Uterus (tissue), 3 donors: ENCODE measurements at regions not wholly inside any gene's neighbourhood (a gene's known extent, or its start where the extent isn't known, plus 50 kb on each side); places are given as distances from the start of the nearest gene placed in this dataset.
"Not testable (repeated sequence)": the region's sequence is repeated elsewhere in the genome, so short reads cannot be mapped to it uniquely, and the experiment has no call there.

Experiments used
- DNase-seq, 2 donors: peaks; one replicate each; pipeline ENCODE4 v3.0.0-alpha.2; 2019 to 2020
- H3K27ac ChIP-seq, 2 donors: fragments of 200-600 bp; sonication (generic); 1 replicate in 1 of 2; 2 replicates in 1 of 2; pipeline ENCODE4 v1.5.1; 2016 to 2018
- H3K27me3 ChIP-seq, 2 donors: fragments of 200-600 bp; sonication (generic); one replicate each; pipeline ENCODE4 v1.5.1; 2018 to 2019; ENCODE audit warnings: control low read depth in 1 of 2
- H3K36me3 ChIP-seq, 2 donors: fragments of 200-600 bp; sonication (generic); one replicate each; pipeline ENCODE4 v1.5.1; 2019; ENCODE audit warnings: control low read depth in 1 of 2
- H3K4me1 ChIP-seq, 2 donors: fragments of 200-600 bp; sonication (generic); one replicate each; pipeline ENCODE4 v1.5.1; 2018 to 2019; ENCODE audit warnings: control low read depth in 1 of 2
- H3K4me3 ChIP-seq, 2 donors: fragments of 200-600 bp; sonication (generic); 1 replicate in 1 of 2; 2 replicates in 1 of 2; pipeline ENCODE4 v1.5.1; 2018 to 2019; ENCODE audit warnings: mild to moderate bottlenecking in 1 of 2
- H3K9me3 ChIP-seq, 2 donors: fragments of 200-600 bp; sonication (generic); one replicate each; pipeline ENCODE4 v1.5.1; 2019; ENCODE audit warnings: control low read depth in 1 of 2
- POLR2A ChIP-seq, 2 donors: fragments of 450-650 bp; IDR thresholded peaks; one replicate each; pipeline ENCODE4 v1.6.1; 2016; ENCODE audit warnings: antibody characterized with exemption in 2 of 2, mild to moderate bottlenecking in 1 of 2, moderate library complexity in 1 of 2
- intact Hi-C: fragments of 100-400 bp; cut with DNase I; formaldehyde crosslinking; loops from one replicate; pipeline ENCODE4 v1.15.1; 2023; ENCODE audit warnings: low total_unique reads
- TF ChIP-seq, protein P1 (sequence below), 4 experiments: fragments of 200-600 bp in 2 of 4; fragments of 450-650 bp in 2 of 4; sonication (generic) in 2 of 4; IDR thresholded peaks; one replicate each; pipeline ENCODE4 v1.5.1; 2016 to 2019; ENCODE audit warnings: antibody characterized with exemption in 4 of 4, mild to moderate bottlenecking in 2 of 4, moderate library complexity in 1 of 4
- donor health status: DM: yes; HTN: yes; CAD: no.

DNA sequence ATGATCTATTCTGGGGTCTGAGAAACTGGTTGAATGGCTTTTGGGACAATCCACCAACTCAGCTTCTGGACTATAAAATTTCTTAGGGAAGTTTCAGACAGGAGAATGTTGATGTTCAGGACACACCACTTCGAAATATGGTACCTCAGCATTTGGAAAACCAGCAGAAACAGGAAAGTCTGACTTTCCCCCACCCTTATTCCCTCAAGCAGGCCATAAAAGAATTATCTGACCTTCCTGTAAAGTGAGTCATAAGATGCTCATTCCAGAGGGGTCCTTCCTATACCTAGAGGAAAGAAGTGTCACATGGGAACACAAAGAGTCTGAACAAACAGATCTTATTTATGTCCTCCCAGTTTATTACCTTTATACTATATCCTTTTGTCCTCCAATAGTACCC lies 415.0 kb downstream of the CPS1 start:
- TF ChIP-seq POLR2A (IDR thresholded peaks at IDR 0.05): no peak
- TF ChIP-seq, protein P1, sequence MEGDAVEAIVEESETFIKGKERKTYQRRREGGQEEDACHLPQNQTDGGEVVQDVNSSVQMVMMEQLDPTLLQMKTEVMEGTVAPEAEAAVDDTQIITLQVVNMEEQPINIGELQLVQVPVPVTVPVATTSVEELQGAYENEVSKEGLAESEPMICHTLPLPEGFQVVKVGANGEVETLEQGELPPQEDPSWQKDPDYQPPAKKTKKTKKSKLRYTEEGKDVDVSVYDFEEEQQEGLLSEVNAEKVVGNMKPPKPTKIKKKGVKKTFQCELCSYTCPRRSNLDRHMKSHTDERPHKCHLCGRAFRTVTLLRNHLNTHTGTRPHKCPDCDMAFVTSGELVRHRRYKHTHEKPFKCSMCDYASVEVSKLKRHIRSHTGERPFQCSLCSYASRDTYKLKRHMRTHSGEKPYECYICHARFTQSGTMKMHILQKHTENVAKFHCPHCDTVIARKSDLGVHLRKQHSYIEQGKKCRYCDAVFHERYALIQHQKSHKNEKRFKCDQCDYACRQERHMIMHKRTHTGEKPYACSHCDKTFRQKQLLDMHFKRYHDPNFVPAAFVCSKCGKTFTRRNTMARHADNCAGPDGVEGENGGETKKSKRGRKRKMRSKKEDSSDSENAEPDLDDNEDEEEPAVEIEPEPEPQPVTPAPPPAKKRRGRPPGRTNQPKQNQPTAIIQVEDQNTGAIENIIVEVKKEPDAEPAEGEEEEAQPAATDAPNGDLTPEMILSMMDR (IDR thresholded peaks at IDR 0.05): no peak
- no peak overlapping the region for H3K27ac ChIP-seq
- no peak overlapping the region for H3K4me3 ChIP-seq
- H3K4me1 ChIP-seq: no peaks in the 10 kb centered on the region
- no peaks in the 10 kb centered on the region for H3K27me3 ChIP-seq
- intact Hi-C loops: no loop called here
- peaks cover 0 to 6% of the 10 kb centered on the region in 2 donors for H3K36me3 ChIP-seq
- H3K9me3 ChIP-seq: no peaks in the 10 kb centered on the region
- no peak for DNase-seq

DNA sequence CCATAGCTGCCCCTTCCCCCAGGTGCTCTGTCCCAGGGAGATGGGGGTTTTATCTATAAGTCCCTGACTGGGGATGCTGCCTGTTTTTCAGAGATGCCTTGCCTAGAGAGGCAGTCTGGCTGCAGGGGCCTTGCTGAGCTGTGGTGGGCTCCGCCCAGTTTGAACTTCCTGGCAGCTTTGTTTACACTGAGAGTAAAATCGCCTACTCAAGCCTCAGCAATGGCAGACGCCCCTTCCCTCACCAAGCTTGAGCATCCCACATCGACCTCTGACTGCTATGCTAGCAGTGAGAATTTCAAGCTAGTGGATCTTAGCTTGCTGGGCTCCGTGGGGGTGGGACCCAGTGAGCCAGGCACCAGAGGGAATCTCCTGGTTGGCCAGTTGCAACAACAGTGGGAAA lies 430.4 kb downstream of the CPS1 start:
- H3K36me3 ChIP-seq, H3K9me3 ChIP-seq, H3K27ac ChIP-seq, H3K4me1 ChIP-seq, DNase-seq, intact Hi-C loops, H3K27me3 ChIP-seq, H3K4me3 ChIP-seq: not testable (repeated sequence)

DNA sequence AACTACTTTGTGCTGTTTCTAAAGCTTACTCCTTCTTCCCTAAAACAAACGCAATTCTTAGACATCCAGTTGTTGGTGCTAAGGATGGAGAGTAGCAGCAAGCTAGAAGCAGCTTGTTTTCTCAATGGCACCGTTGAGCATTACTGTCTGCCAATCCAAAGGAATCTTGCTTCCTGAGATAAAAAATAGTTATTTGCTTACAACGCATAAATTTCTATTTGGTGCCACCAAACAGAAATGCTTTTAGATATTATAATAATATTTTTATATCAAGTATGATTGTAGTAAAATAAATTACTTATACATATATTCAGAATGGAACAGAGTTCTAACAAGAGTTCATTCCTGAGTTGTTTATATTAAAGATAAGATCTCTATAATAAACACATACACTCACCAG lies 434.7 kb downstream of the CPS1 start:
- Histone ChIP-seq H3K27me3 (no peaks in the 10 kb centered on the region), H3K4me1 (no peaks in the 10 kb centered on the region), H3K27ac (no peak overlapping the region), H3K4me3 (no peak overlapping the region), H3K9me3 (no peaks in the 10 kb centered on the region), H3K36me3 (no peaks in the 10 kb centered on the region)
- intact Hi-C loops: no loop called here
- TF ChIP-seq, protein P1 (IDR thresholded peaks at IDR 0.05): no peak
- TF ChIP-seq POLR2A (IDR thresholded peaks at IDR 0.05): no peak
- no peak for DNase-seq

DNA sequence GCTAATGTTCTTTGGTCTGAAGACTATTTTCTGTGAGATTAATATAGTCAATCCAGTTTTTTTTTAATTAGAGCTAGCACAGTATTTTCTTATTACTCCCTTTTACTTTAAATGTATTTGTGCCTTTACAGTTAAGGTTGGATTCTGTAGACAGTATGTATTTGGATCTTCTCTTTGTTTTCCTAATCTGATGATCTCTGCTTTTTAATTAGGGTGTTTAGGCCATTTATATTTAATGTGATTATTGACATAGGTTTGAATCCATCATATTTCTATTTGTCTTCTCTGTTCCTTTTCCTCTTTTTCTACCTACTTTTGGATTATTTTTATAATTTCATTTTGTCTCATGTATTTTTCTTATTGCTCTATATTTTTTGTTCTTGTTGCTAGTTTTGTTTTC lies 437.7 kb downstream of the CPS1 start:
- Histone ChIP-seq H3K4me1 (no peaks in the 10 kb centered on the region), H3K27me3 (no peaks in the 10 kb centered on the region), H3K9me3 (no peaks in the 10 kb centered on the region), H3K27ac (no peak overlapping the region), H3K36me3 (no peaks in the 10 kb centered on the region), H3K4me3 (no peak overlapping the region)
- no peak for DNase-seq
- no peak for TF ChIP-seq POLR2A (IDR thresholded peaks at IDR 0.05)
- intact Hi-C loops: no loop called here

DNA sequence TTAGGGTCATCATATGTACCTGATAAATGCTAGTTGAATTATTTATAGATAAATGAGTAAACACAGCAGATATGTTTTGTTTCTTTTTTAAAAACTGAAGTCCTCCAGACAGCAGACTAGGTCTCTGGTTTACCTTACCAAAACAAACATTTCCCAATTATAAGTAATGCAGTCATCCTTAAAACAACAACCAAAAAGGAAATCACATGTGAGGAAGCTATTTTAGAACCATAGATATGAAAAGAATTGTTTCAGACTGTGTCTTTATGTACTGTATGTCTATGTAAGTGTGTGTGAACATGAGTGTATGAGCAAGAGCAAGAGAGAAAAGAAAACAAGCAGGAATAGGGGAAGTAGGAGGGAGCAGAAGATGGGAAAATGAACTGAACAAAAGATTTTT lies 441.0 kb downstream of the CPS1 start:
- DNase-seq: no peak
- Histone ChIP-seq H3K4me1 (no peaks in the 10 kb centered on the region), H3K36me3 (no peaks in the 10 kb centered on the region), H3K9me3 (no peaks in the 10 kb centered on the region), H3K27me3 (no peaks in the 10 kb centered on the region), H3K4me3 (no peak overlapping the region), H3K27ac (no peak overlapping the region)
- intact Hi-C loops: no loop called here
- TF ChIP-seq POLR2A (IDR thresholded peaks at IDR 0.05): no peak
- TF ChIP-seq, protein P1 (IDR thresholded peaks at IDR 0.05): no peak

DNA sequence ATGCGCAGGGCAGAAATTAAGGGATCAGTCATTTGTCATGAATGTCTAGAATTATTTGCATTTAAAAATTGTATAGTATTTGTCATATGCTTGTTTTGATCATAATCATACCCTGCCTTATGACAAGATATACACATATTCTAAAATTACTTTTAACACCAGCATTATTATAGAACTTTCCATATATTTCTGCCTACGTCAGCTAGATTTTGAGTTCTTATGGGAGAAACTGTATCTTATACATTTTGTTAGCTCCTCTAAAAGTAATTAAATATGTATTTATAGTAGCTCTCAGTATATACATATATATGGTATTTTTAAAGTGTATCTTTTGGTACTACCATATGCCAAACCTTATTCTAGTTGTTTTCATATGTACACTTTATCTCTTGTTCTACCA lies 441.9 kb downstream of the CPS1 start:
- intact Hi-C loops: no loop called here
- TF ChIP-seq, protein P1 (IDR thresholded peaks at IDR 0.05): no peak
- no peak for TF ChIP-seq POLR2A (IDR thresholded peaks at IDR 0.05)
- H3K27me3 ChIP-seq: no peaks in the 10 kb centered on the region
- no peak overlapping the region for H3K27ac ChIP-seq
- no peak for DNase-seq
- H3K4me3 ChIP-seq: no peak overlapping the region
- H3K9me3 ChIP-seq: no peaks in the 10 kb centered on the region
- H3K4me1 ChIP-seq: no peaks in the 10 kb centered on the region
- no peaks in the 10 kb centered on the region for H3K36me3 ChIP-seq
